Activated CD4-positive, alpha-beta T cell treated with anti-CD3 and anti-CD28 coated beads, Interleukin-2, amount 50 U/mL, for 16 hours (primary cell): ENCODE measurements at regions not wholly inside any gene's neighbourhood (a gene's known extent, or its start where the extent isn't known, plus 50 kb on each side); places are given as distances from the start of the nearest gene placed in this dataset.
"Not testable (repeated sequence)": the region's sequence is repeated elsewhere in the genome, so short reads cannot be mapped to it uniquely, and the experiment has no call there.

Source experiments
- DNase-seq: peaks from one replicate; pipeline ENCODE4 v3.0.0-alpha.2; 2020

- no peak for DNase-seq
Measured at GRCh38 chr1:99062192-99062591, 57.5 kb upstream of the PLPPR5 start.

GRCh38 chr1:99069146-99069545 is 64.5 kb upstream of the PLPPR5 start:
- DNase-seq: no peak

GRCh38 chr1:99078529-99078928 is 73.9 kb upstream of the PLPPR5 start:
- not testable (repeated sequence) for DNase-seq

- no peak for DNase-seq
Measured at GRCh38 chr1:99082366-99082765, 77.7 kb upstream of the PLPPR5 start.

- DNase-seq: no peak
Measured at GRCh38 chr1:99083338-99083737, 78.7 kb upstream of the PLPPR5 start.

- no peak for DNase-seq
Measured at GRCh38 chr1:99084562-99084961, 79.9 kb upstream of the PLPPR5 start.

- no peak for DNase-seq
Measured at GRCh38 chr1:99086057-99086456, 81.4 kb upstream of the PLPPR5 start.

- no peak for DNase-seq
Measured at GRCh38 chr1:99098589-99098988, 93.9 kb upstream of the PLPPR5 start.

- DNase-seq: no peak
Measured at GRCh38 chr1:99106274-99106673, 101.6 kb upstream of the PLPPR5 start.

- DNase-seq: no peak
Measured at GRCh38 chr1:99107680-99108079, 103.0 kb upstream of the PLPPR5 start.

- DNase-seq: no peak
Measured at GRCh38 chr1:99110140-99111041, 105.7 kb upstream of the PLPPR5 start.

GRCh38 chr1:99115231-99115630 is 110.6 kb upstream of the PLPPR5 start:
- no peak for DNase-seq

GRCh38 chr1:99119188-99119587 is 114.5 kb upstream of the PLPPR5 start:
- DNase-seq: no peak

GRCh38 chr1:99122039-99122438 is 117.4 kb upstream of the PLPPR5 start:
- no peak for DNase-seq

GRCh38 chr1:99123936-99124335 is 119.3 kb upstream of the PLPPR5 start:
- no peak for DNase-seq

- no peak for DNase-seq
Measured at GRCh38 chr1:99131546-99131945, 126.9 kb upstream of the PLPPR5 start.

GRCh38 chr1:99133756-99134500 is 129.3 kb upstream of the PLPPR5 start:
- no peak for DNase-seq

- no peak for DNase-seq
Measured at GRCh38 chr1:99137554-99138206, 126.6 kb upstream of the PLPPR4 start.

- no peak for DNase-seq
Measured at GRCh38 chr1:99139876-99140275, 124.4 kb upstream of the PLPPR4 start.

GRCh38 chr1:99146129-99146848 is 118.0 kb upstream of the PLPPR4 start:
- DNase-seq: no peak

- no peak for DNase-seq
Measured at GRCh38 chr1:99149952-99150351, 114.3 kb upstream of the PLPPR4 start.

- no peak for DNase-seq
Measured at GRCh38 chr1:99152132-99152531, 112.2 kb upstream of the PLPPR4 start.

- no peak for DNase-seq
Measured at GRCh38 chr1:99163671-99164070, 100.6 kb upstream of the PLPPR4 start.
